ENCODE measurements at regions not wholly inside any gene's neighbourhood (a gene's known extent, or its start where the extent isn't known, plus 50 kb on each side); places are given as distances from the start of the nearest gene placed in this dataset.
A peak's percentile ranks its signal among the peaks of the same experiment; 100 is the strongest.

GRCh38 chr6:18335948-18336347 lies 51.2 kb upstream of the RNF144B start:
- FAIRE-seq, result no peak

DNA sequence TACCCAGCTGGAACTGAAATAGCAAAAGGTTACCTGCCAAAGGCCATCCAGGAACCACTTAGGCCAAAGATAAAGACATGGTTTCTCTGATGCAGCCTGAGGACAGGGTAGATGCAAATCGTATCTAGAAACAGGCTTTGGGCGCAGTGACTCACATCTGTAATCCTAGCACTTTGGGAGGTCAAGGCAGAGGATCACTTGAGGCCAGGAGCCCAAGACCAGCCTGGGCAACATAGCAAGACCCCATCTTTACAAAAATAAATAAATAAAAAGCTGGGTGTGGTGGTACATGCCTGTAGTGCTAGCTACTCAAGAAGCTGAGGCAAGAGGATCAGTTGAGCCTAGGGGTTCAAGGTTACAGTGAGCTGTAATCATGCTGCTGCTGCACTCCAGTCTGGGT lies 52.9 kb upstream of the RNF144B start:
- FAIRE-seq, result no peak

GRCh38 chr6:18330548-18331081 lies 56.5 kb upstream of the RNF144B start:
- no peak for FAIRE-seq

DNA sequence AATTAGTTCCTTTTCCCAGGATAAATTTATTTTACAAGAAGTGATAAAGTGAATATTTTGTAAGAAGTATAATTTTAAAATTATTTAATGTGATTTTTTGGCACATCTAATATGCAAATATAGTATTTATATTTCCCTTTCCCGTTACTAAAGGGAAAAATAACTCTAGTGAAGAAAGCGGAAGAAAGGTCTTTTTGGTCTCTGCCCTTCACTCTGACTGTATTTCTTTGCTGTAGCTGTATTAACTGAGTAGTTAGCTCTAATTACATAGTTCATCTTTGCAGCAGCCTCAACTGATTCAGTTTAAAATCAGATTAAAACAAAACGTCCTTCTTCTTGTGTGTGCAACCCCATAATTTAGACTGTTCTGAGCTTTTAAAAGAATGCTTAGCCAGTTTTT lies 57.4 kb upstream of the RNF144B start:
- FAIRE-seq, result no peak

DNA sequence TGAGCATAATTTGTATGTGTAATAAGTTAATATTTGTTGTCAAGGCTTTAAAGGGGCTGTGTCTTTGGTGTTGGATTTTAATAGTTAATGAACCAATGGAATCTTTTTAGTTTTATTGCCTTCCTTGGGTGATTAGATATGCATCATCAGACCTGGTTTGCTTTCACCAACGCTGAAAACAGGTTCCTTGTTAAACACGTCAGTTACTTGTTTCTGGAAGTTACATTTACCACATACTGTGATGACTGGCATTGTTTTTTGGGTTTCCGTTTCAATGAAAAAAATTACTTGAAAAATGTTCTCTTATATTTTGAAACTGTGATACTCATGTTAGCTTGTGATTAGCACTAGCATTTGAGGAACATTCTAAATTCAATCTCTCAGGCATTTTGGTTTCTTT lies 58.6 kb upstream of the RNF144B start:
- no peak for FAIRE-seq

DNA sequence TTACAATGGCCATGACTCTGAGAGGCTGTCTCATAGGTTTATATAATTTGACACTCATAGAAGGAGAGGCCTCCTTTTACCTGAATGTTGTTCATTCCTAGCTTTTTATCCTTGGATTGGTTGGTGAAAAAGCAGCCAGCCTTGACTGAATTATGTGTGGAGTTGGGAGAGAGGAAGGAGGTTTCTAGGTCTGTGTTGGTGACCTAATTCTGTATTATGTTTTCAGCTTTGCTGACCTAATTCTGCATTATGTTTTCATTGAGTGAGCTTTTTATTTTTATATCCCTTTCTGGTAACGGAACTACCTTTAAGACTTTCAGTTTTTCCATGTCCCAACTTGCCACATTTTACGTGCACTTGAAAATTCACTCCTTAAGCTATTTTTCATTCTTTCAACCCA lies 59.1 kb upstream of the RNF144B start:
- FAIRE-seq, result no peak

- no peak for FAIRE-seq
Measured at GRCh38 chr6:18327626-18328025, 59.5 kb upstream of the RNF144B start.

GRCh38 chr6:18326980-18327379 lies 60.2 kb upstream of the RNF144B start:
- FAIRE-seq, result no peak

DNA sequence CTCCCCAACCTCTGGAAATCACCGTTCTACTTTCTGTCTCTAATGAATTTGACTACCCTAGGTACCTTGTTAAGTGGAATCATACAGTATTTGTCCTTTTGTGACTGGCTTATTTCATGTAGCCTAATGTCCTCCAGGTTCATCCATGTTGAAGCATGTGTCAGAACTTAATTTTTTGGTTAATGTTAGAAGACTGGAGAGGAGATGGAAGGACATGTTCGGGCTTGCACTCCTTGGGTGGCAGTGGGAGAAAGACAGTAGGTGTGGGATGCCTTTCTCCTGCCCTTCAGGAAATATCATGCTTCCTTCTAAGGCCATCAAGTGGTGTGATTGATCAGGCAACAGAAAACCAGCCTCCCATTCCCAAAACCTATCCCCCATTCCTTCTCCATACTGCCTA lies 61.1 kb upstream of the RNF144B start:
- FAIRE-seq, result no peak

DNA sequence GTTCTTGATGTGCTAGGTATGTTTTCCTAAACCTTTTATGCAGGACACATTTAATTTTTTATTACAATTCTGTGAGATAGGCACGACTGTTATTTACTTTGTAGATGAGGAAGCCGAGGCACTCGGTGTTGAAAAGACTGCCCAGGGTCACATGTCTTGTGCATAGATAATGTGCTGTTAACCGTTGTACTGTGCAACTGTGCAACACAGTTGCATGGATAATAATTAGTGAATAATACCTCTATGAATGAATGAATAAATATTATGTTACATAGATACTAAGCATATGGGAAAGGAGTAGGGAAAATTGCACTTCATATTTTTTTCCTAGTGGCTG lies 60.3 kb upstream of the DEK start:
- FAIRE-seq, result no peak

GRCh38 chr6:18323935-18324705 lies 59.8 kb upstream of the DEK start:
- peak; percentile 71 for FAIRE-seq

DNA sequence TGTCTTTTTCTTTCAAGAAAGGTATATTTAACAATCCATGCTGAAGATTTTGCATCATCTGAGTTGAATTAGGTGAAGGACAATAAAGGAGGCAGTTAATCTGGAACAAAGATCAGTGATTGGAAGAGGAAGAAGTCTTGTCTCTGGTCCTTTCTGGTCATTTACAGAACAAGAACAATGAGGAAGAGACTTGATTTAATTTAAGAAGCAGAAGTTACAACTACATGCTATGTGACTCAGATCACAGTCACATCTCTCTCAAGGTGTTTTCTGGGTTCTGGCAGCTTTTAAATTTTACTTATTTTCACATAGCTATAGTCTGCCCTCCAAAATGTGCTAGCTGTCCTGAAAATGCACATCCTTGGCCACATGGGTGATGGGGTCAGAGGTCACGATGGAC lies 53.5 kb upstream of the DEK start:
- no peak for FAIRE-seq

GRCh38 chr6:18314317-18314997 lies 50.1 kb upstream of the DEK start:
- FAIRE-seq, result no peak
